ENCODE measurements at regions not wholly inside any gene's neighbourhood (a gene's known extent, or its start where the extent isn't known, plus 50 kb on each side); places are given as distances from the start of the nearest gene placed in this dataset.

GRCh38 chr14:34300882-34301734, 160.9 kb downstream of the SPTSSA start:
- no peaks in the 10 kb centered on the region for H3K27me3 ChIP-seq (ENCODE audit: control insufficient read depth, insufficient read depth, low read length)
- intact Hi-C loops (cut with DNase I): no loop called here
- H3K9ac ChIP-seq (ENCODE audit: low read length in 3 of 3): no peak overlapping the region
- no peak overlapping the region for H3K27ac ChIP-seq (ENCODE audit: low read depth in 2 of 2, low read length in 2 of 2)
- peak in 3 of 5 donors; percentile 23 to 80 (median 78) for DNase-seq
- no peaks in the 10 kb centered on the region for H3K9me3 ChIP-seq (ENCODE audit: control insufficient read depth in 2 of 3, insufficient read depth in 1 of 3, low read length in 3 of 3)
- FAIRE-seq: no peak
- TF ChIP-seq CTCF (IDR thresholded peaks at IDR 0.05; ENCODE audit: borderline replicate concordance, extremely low read depth, insufficient read depth): peak; percentile 62
- no peaks in the 10 kb centered on the region for H3K36me3 ChIP-seq (ENCODE audit: control insufficient read depth in 2 of 3, insufficient read depth in 3 of 3, low read length in 3 of 3)
- H3K4me3 ChIP-seq (ENCODE audit: low read length in 3 of 3): no peak overlapping the region
- H3K4me1 ChIP-seq (ENCODE audit: control insufficient read depth in 2 of 3, insufficient read depth in 2 of 3, low read depth in 1 of 3, low read length in 3 of 3): no peaks in the 10 kb centered on the region

- Histone ChIP-seq H3K4me3 (ENCODE audit: low read length in 3 of 3) (no peak overlapping the region), H3K4me1 (ENCODE audit: control insufficient read depth in 2 of 3, insufficient read depth in 2 of 3, low read depth in 1 of 3, low read length in 3 of 3) (no peaks in the 10 kb centered on the region), H3K27me3 (ENCODE audit: control insufficient read depth, insufficient read depth, low read length) (no peaks in the 10 kb centered on the region), H3K9me3 (ENCODE audit: control insufficient read depth in 2 of 3, insufficient read depth in 1 of 3, low read length in 3 of 3) (no peaks in the 10 kb centered on the region), H3K27ac (ENCODE audit: low read depth in 2 of 2, low read length in 2 of 2) (no peak overlapping the region), H3K36me3 (ENCODE audit: control insufficient read depth in 2 of 3, insufficient read depth in 3 of 3, low read length in 3 of 3) (no peaks in the 10 kb centered on the region), H3K9ac (ENCODE audit: low read length in 3 of 3) (no peak overlapping the region)
- DNase-seq: no peak
- intact Hi-C loops (cut with DNase I): no loop called here
- TF ChIP-seq CTCF (IDR thresholded peaks at IDR 0.05; ENCODE audit: borderline replicate concordance, extremely low read depth, insufficient read depth): no peak
- no peak for FAIRE-seq
Measured at GRCh38 chr14:34300330-34300729, 161.7 kb downstream of the SPTSSA start.

- DNase-seq: no peak
- no peak for TF ChIP-seq CTCF (IDR thresholded peaks at IDR 0.05; ENCODE audit: borderline replicate concordance, extremely low read depth, insufficient read depth)
- Histone ChIP-seq H3K27me3 (ENCODE audit: control insufficient read depth, insufficient read depth, low read length) (no peaks in the 10 kb centered on the region), H3K4me3 (ENCODE audit: low read length in 3 of 3) (no peak overlapping the region), H3K9ac (ENCODE audit: low read length in 3 of 3) (no peak overlapping the region), H3K36me3 (ENCODE audit: control insufficient read depth in 2 of 3, insufficient read depth in 3 of 3, low read length in 3 of 3) (no peaks in the 10 kb centered on the region), H3K9me3 (ENCODE audit: control insufficient read depth in 2 of 3, insufficient read depth in 1 of 3, low read length in 3 of 3) (no peaks in the 10 kb centered on the region), H3K4me1 (ENCODE audit: control insufficient read depth in 2 of 3, insufficient read depth in 2 of 3, low read depth in 1 of 3, low read length in 3 of 3) (no peaks in the 10 kb centered on the region), H3K27ac (ENCODE audit: low read depth in 2 of 2, low read length in 2 of 2) (no peak overlapping the region)
- intact Hi-C loops (cut with DNase I): no loop called here
- no peak for FAIRE-seq
Measured at GRCh38 chr14:34299360-34299759, 162.7 kb downstream of the SPTSSA start.
